ENCODE measurements at regions not wholly inside any gene's neighbourhood (a gene's known extent, or its start where the extent isn't known, plus 50 kb on each side); places are given as distances from the start of the nearest gene placed in this dataset.

- no peak for TF ChIP-seq POLR2A (IDR thresholded peaks at IDR 0.05)
- no peak for TF ChIP-seq CTCF (IDR thresholded peaks at IDR 0.05)
- no peak for TF ChIP-seq EP300 (IDR thresholded peaks at IDR 0.05)
These were observed 68.1 kb upstream of the OTUD4 start for GRCh38 chr4:145248502-145248901.

Data from ovary (tissue), 3 donors.